ENCODE measurements at regions not wholly inside any gene's neighbourhood (a gene's known extent, or its start where the extent isn't known, plus 50 kb on each side); places are given as distances from the start of the nearest gene placed in this dataset.
A peak's percentile ranks its signal among the peaks of the same experiment; 100 is the strongest.

DNA sequence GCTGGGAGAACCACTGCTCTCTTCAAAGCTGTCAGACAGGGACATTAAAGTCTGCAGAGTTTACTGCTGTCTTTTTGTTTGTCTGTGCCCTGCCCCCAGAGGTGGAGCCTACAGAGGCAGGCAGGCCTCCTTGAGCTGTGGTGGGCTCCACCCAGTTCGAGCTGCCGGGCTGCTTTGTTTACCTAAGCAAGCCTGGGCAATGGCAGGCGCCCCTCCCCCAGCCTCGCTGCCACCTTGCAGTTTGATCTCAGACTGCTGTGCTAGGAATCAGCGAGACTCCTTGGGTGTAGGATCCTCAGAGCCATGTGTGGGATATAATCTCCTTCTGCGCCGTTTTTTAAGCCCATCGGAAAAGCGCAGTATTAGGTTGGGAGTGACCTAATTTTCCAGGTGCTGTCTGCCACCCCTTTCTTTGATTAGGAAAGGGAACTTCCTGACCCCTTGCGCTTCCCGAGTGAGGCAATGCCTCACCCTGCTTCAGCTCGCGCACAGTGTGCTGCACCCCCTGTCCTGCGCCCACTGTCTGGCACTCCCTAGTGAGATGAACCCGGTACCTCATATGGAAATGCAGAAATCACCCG lies 298.3 kb upstream of the MIS18BP1 start:
- peak; percentile 21 for DNase-seq

GRCh38 chr14:45531022-45531421 lies 278.0 kb upstream of the MIS18BP1 start:
- no peak for DNase-seq

DNA sequence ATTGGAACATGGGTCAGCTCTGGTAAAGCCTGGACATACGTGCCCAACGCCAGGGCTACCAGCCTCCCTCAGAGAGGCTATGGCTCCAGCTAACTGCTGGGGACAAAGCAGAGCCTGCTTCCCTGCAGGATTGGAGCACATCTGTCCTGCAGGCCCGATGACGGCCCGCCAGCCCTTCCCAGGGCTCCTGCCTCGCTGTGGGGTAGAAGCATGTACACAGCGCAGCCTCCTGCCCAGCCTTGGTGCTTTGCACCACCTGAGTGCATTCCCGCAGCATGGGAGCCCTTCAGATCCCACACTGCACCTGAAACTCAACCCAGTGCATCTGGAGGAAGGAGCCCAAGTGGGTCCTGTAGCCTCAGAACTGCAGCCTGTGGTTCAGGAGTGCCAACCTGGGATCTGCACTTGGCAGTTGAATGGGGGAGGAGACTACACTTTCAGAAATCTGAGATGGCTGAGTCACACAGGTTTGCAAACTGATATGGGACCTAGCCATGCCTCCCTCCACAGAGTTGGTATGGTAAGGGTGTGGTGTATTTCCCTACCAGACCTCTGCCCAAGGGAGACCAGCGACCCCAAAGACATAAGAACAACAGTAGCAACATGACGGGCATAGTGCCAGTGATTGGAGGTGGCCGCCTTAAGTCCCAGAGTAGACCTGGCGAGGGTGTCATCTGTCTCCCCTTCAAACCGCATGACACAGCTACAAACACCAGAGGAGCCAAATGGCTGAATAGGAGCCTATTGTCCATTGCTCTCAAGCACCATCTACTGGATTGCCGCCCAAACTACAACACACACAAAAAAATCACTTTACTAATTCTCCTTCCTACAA lies 273.9 kb upstream of the MIS18BP1 start:
- DNase-seq = peak; percentile 48

DNA sequence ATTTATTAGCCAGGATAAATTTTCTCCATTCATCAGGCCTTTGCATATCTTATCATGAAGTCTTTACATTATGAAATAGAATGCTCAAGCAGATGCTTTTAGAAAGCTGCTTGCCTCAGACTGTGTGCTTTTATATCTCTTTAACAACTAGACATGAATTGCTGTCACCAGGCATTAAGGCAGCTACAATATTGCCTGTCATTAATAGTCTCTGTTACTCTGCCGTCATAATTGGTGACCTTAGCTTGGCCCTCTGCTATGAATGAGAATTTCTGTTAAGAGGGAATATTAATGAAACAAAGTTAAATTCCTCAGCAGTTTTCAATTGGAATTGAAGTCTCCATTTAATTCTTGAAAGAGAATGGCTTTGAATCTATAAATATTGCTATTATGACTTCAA lies 266.8 kb upstream of the MIS18BP1 start:
- DNase-seq = no peak

- DNase-seq = no peak
These were observed 239.9 kb upstream of the MIS18BP1 start for GRCh38 chr14:45492876-45493275.

DNA sequence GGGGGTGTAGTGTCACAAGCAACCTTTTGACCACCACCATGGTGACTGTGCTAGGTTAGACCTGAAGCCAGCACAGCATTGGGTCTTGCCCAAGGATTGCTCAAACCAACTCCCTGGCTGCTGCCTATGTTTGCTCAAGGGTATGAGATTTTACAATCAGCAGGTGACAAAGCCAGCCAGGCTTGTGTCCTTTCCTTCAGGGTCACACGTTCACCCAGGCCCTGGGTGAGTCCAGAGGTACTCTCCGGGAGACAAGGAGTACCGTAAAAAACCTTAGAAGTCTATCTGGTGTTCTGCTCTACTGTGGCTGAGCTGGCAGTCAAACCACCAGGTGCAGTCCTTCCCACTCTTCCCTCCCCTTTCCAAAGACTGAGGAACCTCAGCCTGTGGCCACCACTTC lies 238.9 kb upstream of the MIS18BP1 start:
- DNase-seq = no peak

DNA sequence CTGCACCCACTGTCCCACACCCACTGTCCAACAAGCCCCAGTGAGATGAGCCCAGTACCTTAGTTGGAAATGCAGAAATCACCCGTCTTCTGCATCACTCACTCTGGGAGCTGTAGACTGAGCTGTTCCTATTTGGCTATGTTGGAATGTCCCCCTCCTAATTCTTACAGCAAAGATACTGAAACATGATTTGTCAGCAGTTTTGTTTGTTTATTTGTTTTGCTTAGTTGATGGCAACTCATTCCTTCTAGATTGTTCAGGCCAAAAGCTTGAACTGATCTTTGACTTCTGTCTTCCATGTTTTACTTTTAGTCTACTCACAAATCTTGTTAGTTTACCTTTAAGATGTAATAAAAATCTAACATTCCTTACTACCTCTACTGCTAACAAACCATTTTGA lies 233.6 kb upstream of the MIS18BP1 start:
- DNase-seq = no peak

GRCh38 chr14:45467023-45467422 lies 214.0 kb upstream of the MIS18BP1 start:
- no peak for DNase-seq

- DNase-seq = no peak
These were observed 181.2 kb upstream of the MIS18BP1 start for GRCh38 chr14:45434221-45434620.

DNA sequence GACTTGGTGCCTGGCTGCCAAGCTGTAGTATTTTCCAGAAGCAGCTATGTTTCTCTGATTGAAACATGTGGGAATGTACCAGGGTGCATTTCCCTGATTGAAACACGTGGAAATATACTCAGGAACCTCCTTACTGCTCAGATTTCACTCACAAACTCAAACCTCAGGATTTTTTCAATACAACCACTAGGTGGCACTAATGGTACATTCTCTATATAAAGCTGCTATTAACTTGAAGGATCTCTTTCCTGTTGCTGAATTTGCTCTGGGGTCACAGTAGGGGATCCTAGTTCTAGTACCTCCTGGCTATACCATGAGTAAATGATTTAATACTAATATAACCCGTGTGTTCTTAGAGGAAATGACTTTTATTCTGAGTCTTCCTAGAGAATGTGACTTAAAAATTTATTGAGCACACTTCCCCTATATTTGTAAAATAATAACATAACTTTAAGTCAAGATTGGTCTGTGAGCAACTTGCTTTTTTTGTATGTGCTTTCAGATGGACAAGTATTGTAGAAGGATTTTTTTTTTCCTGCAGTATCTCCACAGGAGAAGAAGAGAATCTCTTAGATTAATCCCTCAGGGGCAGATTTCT lies 173.8 kb upstream of the MIS18BP1 start:
- peak; percentile 76 for DNase-seq

GRCh38 chr14:45406942-45407341 lies 153.9 kb upstream of the MIS18BP1 start:
- DNase-seq = no peak

DNA sequence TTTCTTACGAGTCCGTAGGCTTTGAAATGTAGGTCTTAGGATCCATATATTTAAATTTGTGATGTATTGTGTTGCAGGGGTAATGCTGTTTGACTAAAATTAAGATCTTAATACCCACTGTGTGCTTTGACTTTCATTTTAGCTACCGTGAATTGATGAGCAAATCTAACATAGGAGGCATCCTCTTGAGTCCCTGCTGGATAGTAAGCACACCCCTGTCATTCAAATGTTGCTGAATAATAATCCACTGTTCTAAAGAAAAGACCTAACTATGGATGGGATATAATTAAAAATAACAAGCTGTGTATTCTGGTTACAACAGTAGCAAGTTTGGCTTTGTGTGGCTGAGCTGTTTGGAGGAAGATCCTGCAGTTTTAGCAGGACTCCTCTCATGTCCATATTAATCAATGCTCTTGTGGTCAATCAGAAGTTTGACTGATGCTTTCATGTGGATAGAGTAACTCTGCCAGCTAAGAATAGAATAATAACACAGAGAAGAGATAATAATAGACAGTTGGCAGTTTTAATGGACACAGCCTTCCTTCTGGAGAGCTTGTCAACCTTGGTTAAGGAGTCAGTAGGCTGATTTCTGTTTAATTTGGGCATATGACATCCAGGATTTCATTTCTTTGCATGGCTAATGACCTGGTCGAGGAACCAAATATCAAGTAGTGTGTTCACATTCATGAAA lies 148.1 kb upstream of the MIS18BP1 start:
- no peak for DNase-seq

GRCh38 chr14:45400509-45400908 lies 147.5 kb upstream of the MIS18BP1 start:
- DNase-seq = no peak

GRCh38 chr14:45381091-45381490 lies 128.1 kb upstream of the MIS18BP1 start:
- no peak for DNase-seq

GRCh38 chr14:45377166-45377565 lies 124.2 kb upstream of the MIS18BP1 start:
- no peak for DNase-seq

DNA sequence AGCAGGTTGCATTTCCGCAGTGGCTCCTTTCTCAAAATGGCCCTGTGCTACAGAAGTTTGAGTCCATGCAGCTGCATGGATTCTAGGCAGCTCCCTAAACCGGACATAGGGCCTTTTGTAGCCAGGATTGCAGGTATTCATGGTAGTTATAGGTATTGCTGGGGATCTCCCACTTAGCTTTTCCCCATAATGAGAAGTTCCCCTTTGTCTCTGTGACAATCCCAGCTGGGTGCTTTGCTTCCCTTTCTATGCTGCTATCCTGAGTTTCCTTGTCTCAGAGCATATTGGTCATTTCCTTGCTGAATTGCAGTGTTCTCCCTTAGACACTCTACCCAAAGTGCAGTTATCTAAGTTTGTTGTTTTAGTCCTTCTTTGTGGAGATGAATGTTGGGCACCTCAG lies 120.9 kb upstream of the MIS18BP1 start:
- no peak for DNase-seq

DNA sequence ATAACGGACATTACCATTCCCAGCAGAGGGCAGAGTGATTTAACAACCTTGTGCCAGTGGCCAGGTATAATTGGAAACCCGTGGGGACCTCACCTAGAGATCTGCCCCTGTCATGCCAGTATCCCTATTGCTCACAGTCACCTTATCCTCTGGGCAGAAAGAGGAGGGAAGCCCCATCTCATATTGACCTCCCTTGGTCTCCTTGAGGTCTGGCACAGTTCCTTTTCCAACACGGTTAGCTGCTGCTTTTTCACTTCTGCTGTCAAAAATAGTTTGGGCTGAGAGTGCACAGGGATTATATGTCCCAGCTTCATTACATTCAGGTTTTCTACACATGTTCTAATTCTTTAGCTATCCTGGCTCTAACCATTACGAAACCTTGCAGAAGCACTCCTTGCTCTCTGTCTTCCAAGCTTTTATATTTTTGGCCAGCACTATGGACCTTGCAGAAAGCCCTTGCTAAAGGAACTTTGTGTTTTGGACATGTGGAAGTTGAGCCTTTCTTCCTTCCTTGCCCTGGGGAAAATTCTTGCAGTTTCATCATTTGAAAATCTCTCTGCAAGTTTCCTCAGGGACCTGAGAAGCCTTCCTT lies 111.7 kb upstream of the MIS18BP1 start:
- DNase-seq = no peak

- DNase-seq = no peak
These were observed 109.5 kb upstream of the MIS18BP1 start for GRCh38 chr14:45362505-45362904.

GRCh38 chr14:45361727-45362126 lies 108.7 kb upstream of the MIS18BP1 start:
- no peak for DNase-seq

DNA sequence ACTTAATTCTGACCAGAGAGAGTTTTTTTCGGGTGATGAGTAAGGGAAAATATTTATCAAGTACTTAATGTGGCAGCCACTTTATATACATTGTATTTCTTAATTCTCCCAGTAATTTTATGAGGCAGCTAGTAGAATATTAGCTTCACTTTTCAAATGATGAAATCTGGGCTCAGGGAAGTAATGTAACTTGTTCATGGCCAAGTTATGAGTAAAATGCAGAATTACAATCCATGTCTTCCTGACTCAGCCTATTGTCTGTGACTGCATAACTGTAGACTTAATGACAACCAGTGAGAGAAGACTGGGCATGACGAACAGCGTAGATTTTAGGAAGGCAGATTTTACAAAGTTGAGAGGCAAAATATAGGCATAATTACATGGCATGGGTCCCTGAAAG lies 106.7 kb upstream of the MIS18BP1 start:
- DNase-seq = no peak

GRCh38 chr14:45332360-45332988 lies 79.5 kb upstream of the MIS18BP1 start:
- peak; percentile 75 for DNase-seq

DNA sequence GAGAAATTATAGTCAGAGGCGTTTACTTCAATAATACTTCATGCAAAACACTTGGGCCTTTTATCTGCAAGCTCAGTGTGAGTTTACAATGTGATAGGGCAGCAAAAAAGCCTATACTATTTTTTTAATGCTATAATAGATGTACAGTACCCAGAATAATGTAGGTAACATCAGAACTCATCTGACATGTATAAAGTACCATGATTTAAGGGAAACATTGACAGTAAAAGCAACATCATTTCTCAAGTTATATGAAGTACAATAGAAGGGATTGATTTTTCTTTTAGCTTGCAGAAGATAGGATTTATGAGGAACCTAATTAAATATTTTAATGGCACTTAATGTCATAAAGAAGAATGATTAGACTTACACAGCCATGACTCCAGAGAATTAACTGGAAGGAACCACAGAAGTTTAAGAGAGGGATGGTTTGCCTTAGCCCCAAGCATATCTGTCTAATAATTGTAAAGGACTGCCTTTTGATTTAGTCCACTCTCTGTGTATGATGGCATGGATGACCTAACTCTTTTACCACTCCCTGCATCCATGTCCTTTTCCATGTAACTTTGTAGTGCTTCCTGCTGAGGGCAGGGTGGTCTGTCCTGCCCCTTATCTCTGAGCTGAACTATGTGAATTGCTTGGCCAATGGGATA lies 55.9 kb upstream of the MIS18BP1 start:
- DNase-seq = no peak
